ENCODE measurements at regions not wholly inside any gene's neighbourhood (a gene's known extent, or its start where the extent isn't known, plus 50 kb on each side); places are given as distances from the start of the nearest gene placed in this dataset.

- no peak for DNase-seq
- TF ChIP-seq POLR2A (IDR thresholded peaks at IDR 0.05; ENCODE audit: low read length) (no peak), GATA1 (IDR thresholded peaks at IDR 0.05; ENCODE audit: low read depth, low read length) (no peak)
These were observed 80.7 kb downstream of the RBMY1D start for GRCh38 chrY:21813484-21814233.

GRCh38 chrY:21814491-21814890 is 79.8 kb downstream of the RBMY1D start:
- no peak for DNase-seq
- TF ChIP-seq GATA1 (IDR thresholded peaks at IDR 0.05; ENCODE audit: low read depth, low read length) (no peak), POLR2A (IDR thresholded peaks at IDR 0.05; ENCODE audit: low read length) (no peak)

GRCh38 chrY:21821881-21822280 is 72.4 kb downstream of the RBMY1D start:
- no peak for DNase-seq
- TF ChIP-seq POLR2A (IDR thresholded peaks at IDR 0.05; ENCODE audit: low read length) (no peak), GATA1 (IDR thresholded peaks at IDR 0.05; ENCODE audit: low read depth, low read length) (no peak)

GRCh38 chrY:21827593-21827992 is 66.7 kb downstream of the RBMY1D start:
- DNase-seq, result no peak
- TF ChIP-seq POLR2A (IDR thresholded peaks at IDR 0.05; ENCODE audit: low read length) (no peak), GATA1 (IDR thresholded peaks at IDR 0.05; ENCODE audit: low read depth, low read length) (no peak)

Data from erythroblast (primary cell).